Erythroblast (primary cell): ENCODE measurements at regions not wholly inside any gene's neighbourhood (a gene's known extent, or its start where the extent isn't known, plus 50 kb on each side); places are given as distances from the start of the nearest gene placed in this dataset.

Experiments used
- GATA1 ChIP-seq: IDR thresholded peaks from 2 replicates; pipeline ENCODE4 v1.6.1; 2011; ENCODE audit warnings: low read depth, mild to moderate bottlenecking, control low read depth, low read length, moderate library complexity
- POLR2A ChIP-seq: IDR thresholded peaks from 2 replicates; pipeline ENCODE4 v1.6.1; 2011; ENCODE audit warnings: mild to moderate bottlenecking, low read length

DNA sequence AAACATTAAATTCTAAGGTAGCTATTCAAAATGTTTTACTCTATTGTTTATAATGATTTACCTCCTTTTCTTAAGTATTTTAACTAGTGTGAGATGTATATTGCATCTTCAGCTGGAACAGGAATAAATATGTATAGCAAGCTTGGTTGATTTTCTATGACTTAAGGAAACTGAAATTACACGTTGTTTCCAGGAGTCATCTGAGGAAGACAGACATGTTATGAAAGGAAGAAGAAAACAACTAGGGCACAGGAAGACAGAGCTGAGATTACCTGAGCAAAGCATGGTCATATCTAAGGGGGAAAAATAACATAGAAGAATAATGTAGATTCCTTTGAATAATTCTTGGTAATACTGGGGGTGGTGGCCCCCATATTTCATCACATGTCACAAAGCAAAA is 210.9 kb upstream of the SEMA3E start:
- TF ChIP-seq POLR2A: no peak
- TF ChIP-seq GATA1: no peak
